Ishikawa (cell line): ENCODE measurements at regions not wholly inside any gene's neighbourhood (a gene's known extent, or its start where the extent isn't known, plus 50 kb on each side); places are given as distances from the start of the nearest gene placed in this dataset.

Experiments used
- CEBPB ChIP-seq: IDR thresholded peaks from 2 replicates; pipeline ENCODE4 v1.6.1; 2012
- EP300 ChIP-seq: IDR thresholded peaks from 2 replicates; pipeline ENCODE4 v1.6.1; 2012; ENCODE audit warnings: borderline replicate concordance
- FOXM1 ChIP-seq: IDR thresholded peaks from 2 replicates; pipeline ENCODE4 v1.6.1; 2012; ENCODE audit warnings: low read depth, borderline replicate concordance
- MAX ChIP-seq: IDR thresholded peaks from 2 replicates; pipeline ENCODE4 v1.6.1; 2012
- NFIC ChIP-seq: IDR thresholded peaks from 2 replicates; pipeline ENCODE4 v1.6.1; 2012
- REST ChIP-seq: IDR thresholded peaks from 2 replicates; pipeline ENCODE4 v1.6.1; 2012; ENCODE audit warnings: low read depth, mild to moderate bottlenecking
- YY1 ChIP-seq: IDR thresholded peaks from 2 replicates; pipeline ENCODE4 v1.6.1; 2012; ENCODE audit warnings: low read depth

GRCh38 chr3:132892956-132893355, 145.2 kb upstream of the TMEM108 start:
- TF ChIP-seq EP300 = no peak
- TF ChIP-seq REST = no peak
- TF ChIP-seq NFIC = no peak
- TF ChIP-seq CEBPB = no peak
- TF ChIP-seq FOXM1 = no peak
- no peak for TF ChIP-seq MAX
- no peak for TF ChIP-seq YY1
